NB4 (cell line): ENCODE measurements at regions not wholly inside any gene's neighbourhood (a gene's known extent, or its start where the extent isn't known, plus 50 kb on each side); places are given as distances from the start of the nearest gene placed in this dataset.

Experiments used
- POLR2A ChIP-seq: IDR thresholded peaks from 2 replicates; pipeline ENCODE4 v1.6.1; 2011; ENCODE audit warnings: mild to moderate bottlenecking; ENCODE audit not compliant: insufficient read length; ENCODE audit errors: extremely low read depth
- TF ChIP-seq, protein P1 (sequence below): IDR thresholded peaks from one replicate; pipeline ENCODE4 v1.5.1; 2012; ENCODE audit warnings: low read depth, low read length

DNA sequence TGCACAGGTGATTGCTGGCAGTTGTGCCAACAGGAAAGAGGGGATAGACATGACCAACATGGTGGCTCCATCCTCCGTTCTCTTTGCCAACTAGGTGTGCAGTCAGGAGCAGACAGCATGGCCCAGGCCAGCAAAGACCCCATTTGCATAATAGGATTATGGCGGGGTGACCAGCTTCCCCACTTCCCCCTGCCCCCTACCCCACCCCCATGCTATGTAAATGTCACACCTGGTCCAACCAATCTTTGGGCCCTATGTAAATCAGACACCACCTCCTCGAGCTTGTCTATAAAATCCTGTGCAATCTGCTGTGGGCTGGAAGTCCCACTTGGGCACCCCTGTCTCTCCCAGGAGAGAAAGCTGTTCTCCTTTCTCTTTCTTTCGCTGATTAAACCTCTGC, 146.0 kb downstream of the SLC30A10 start:
- TF ChIP-seq, protein P1, sequence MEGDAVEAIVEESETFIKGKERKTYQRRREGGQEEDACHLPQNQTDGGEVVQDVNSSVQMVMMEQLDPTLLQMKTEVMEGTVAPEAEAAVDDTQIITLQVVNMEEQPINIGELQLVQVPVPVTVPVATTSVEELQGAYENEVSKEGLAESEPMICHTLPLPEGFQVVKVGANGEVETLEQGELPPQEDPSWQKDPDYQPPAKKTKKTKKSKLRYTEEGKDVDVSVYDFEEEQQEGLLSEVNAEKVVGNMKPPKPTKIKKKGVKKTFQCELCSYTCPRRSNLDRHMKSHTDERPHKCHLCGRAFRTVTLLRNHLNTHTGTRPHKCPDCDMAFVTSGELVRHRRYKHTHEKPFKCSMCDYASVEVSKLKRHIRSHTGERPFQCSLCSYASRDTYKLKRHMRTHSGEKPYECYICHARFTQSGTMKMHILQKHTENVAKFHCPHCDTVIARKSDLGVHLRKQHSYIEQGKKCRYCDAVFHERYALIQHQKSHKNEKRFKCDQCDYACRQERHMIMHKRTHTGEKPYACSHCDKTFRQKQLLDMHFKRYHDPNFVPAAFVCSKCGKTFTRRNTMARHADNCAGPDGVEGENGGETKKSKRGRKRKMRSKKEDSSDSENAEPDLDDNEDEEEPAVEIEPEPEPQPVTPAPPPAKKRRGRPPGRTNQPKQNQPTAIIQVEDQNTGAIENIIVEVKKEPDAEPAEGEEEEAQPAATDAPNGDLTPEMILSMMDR: no peak
- TF ChIP-seq POLR2A: no peak
